ENCODE measurements at regions not wholly inside any gene's neighbourhood (a gene's known extent, or its start where the extent isn't known, plus 50 kb on each side); places are given as distances from the start of the nearest gene placed in this dataset.

- H3K36me3 ChIP-seq (ENCODE audit: control insufficient read depth in 1 of 2, insufficient read depth in 2 of 2, low read length in 2 of 2): no peaks in the 10 kb centered on the region
- intact Hi-C loops (cut with micrococcal nuclease): no loop called here
- H3K4me1 ChIP-seq (ENCODE audit: control insufficient read depth in 1 of 2, insufficient read depth in 2 of 2, low read length in 2 of 2): no peaks in the 10 kb centered on the region
- ATAC-seq (no peak), DNase-seq (ENCODE audit: low read depth, low spot score) (no peak)
- TF ChIP-seq SP1 (IDR thresholded peaks at IDR 0.05; ENCODE audit: low read depth) (no peak), JUND (IDR thresholded peaks at IDR 0.05) (no peak), SRF (IDR thresholded peaks at IDR 0.05; ENCODE audit: low read depth) (no peak), EGR1 (IDR thresholded peaks at IDR 0.05; ENCODE audit: low read depth) (no peak), ZBTB33 (IDR thresholded peaks at IDR 0.05; ENCODE audit: extremely low read depth, insufficient replicate concordance, low read length) (no peak), POLR2A (IDR thresholded peaks at IDR 0.05; ENCODE audit: borderline replicate concordance, extremely low read depth, insufficient read depth, insufficient read length) (no peak), MAX (IDR thresholded peaks at IDR 0.05) (no peak), CEBPB (IDR thresholded peaks at IDR 0.05; ENCODE audit: low read depth) (no peak), RAD21 (IDR thresholded peaks at IDR 0.05; ENCODE audit: low read depth) (no peak), FOSL1 (IDR thresholded peaks at IDR 0.05; ENCODE audit: low read depth) (no peak), YY1 (IDR thresholded peaks at IDR 0.05; ENCODE audit: extremely low read depth, insufficient replicate concordance, low read depth, low read length) (no peak), POLR2AphosphoS5 (IDR thresholded peaks at IDR 0.05; ENCODE audit: low read depth, low read length) (no peak), SIN3A (IDR thresholded peaks at IDR 0.05; ENCODE audit: low read depth) (no peak)
- RAD21 ChIA-PET (ENCODE audit: low non-redundant PET in 1 of 2, low total read pairs in 2 of 2, uncharacterized antibody in 2 of 2, unreplicated experiment in 2 of 2): no interaction called here
- POLR2A ChIA-PET: no interaction called here
- no peaks in the 10 kb centered on the region for H4K20me1 ChIP-seq (ENCODE audit: insufficient read depth)
- H3K9me2 ChIP-seq (ENCODE audit: insufficient read depth): no peaks in the 10 kb centered on the region
- H3K27ac ChIP-seq (ENCODE audit: low read depth, low read length): no peak overlapping the region
- no peak overlapping the region for H3K9ac ChIP-seq (ENCODE audit: low read length)
- BruUV-seq (replicated peaks): no TSS peak
- H2AFZ ChIP-seq (ENCODE audit: low read depth, low read length, poor library complexity, severe bottlenecking): no peak overlapping the region
- H3K27me3 ChIP-seq (ENCODE audit: insufficient read depth, low read length): no peaks in the 10 kb centered on the region
- CTCF ChIA-PET: no interaction called here
- no peak overlapping the region for H3K4me2 ChIP-seq (ENCODE audit: low read length)
- H3K4me3 ChIP-seq (replicated peaks in 1 of 2; ENCODE audit: low read depth in 1 of 2, low read length in 2 of 2): no peak overlapping the region
- no peaks in the 10 kb centered on the region for H3K79me2 ChIP-seq (ENCODE audit: insufficient read depth, low read length)
- H3K9me3 ChIP-seq (ENCODE audit: control insufficient read depth in 1 of 2, insufficient read depth in 1 of 2, low read depth in 1 of 2, low read length in 2 of 2): peaks cover 8 to 9% of the 10 kb centered on the region in 2 experiments; a peak in 2 of 4 replicates
Observed at GRCh38 chr7:145795132-145795531, 321.5 kb upstream of the CNTNAP2 start.

All from HCT116 (cell line).